ENCODE measurements at regions not wholly inside any gene's neighbourhood (a gene's known extent, or its start where the extent isn't known, plus 50 kb on each side); places are given as distances from the start of the nearest gene placed in this dataset.

GRCh38 chr4:123485601-123486000 lies 89.0 kb downstream of the SPRY1 start:
- no peaks in the 10 kb centered on the region for H3K27me3 ChIP-seq (ENCODE audit: control insufficient read depth, insufficient read depth, low read length)
- no peak overlapping the region for H3K4me2 ChIP-seq (ENCODE audit: extremely low read depth, insufficient read depth, low read length)
- H3K79me2 ChIP-seq (ENCODE audit: control insufficient read depth, insufficient read depth, low read length) = no peaks in the 10 kb centered on the region
- no peaks in the 10 kb centered on the region for H3K9me3 ChIP-seq (ENCODE audit: control insufficient read depth, insufficient read depth, low read depth, low read length)
- no peaks in the 10 kb centered on the region for H4K20me1 ChIP-seq (ENCODE audit: control insufficient read depth, extremely low read depth, insufficient read depth, low read length)
- no peak overlapping the region for H2AFZ ChIP-seq (ENCODE audit: low read length)
- DNase-seq (ENCODE audit: low read depth in 2 of 2) = no peak
- H3K4me1 ChIP-seq (ENCODE audit: control insufficient read depth, extremely low read depth, insufficient read depth, low read length) = peaks cover 2% of the 10 kb centered on the region
- no peak for TF ChIP-seq EZH2 (IDR thresholded peaks at IDR 0.05; ENCODE audit: low read length, missing control alignments)
- no peaks in the 10 kb centered on the region for H3K36me3 ChIP-seq (ENCODE audit: control insufficient read depth, insufficient read depth, low read length)
- H3K9ac ChIP-seq (ENCODE audit: insufficient read depth, low read length) = no peak overlapping the region
- H3K4me3 ChIP-seq (replicated peaks in 1 of 4; ENCODE audit: control extremely low read depth in 1 of 4, insufficient read depth in 1 of 4, low read depth in 3 of 4, low read length in 4 of 4) = no peak overlapping the region
- H3K27ac ChIP-seq (ENCODE audit: insufficient read depth, low read length) = no peak overlapping the region

GRCh38 chr4:123488916-123489315 lies 92.3 kb downstream of the SPRY1 start:
- H3K4me3 ChIP-seq (replicated peaks in 1 of 4; ENCODE audit: control extremely low read depth in 1 of 4, insufficient read depth in 1 of 4, low read depth in 3 of 4, low read length in 4 of 4) = no peak overlapping the region
- no peak overlapping the region for H3K9ac ChIP-seq (ENCODE audit: insufficient read depth, low read length)
- H3K79me2 ChIP-seq (ENCODE audit: control insufficient read depth, insufficient read depth, low read length) = no peaks in the 10 kb centered on the region
- H3K4me2 ChIP-seq (ENCODE audit: extremely low read depth, insufficient read depth, low read length) = no peak overlapping the region
- no peaks in the 10 kb centered on the region for H3K36me3 ChIP-seq (ENCODE audit: control insufficient read depth, insufficient read depth, low read length)
- DNase-seq (ENCODE audit: low read depth in 2 of 2) = peak; percentile 50 to 84
- no peaks in the 10 kb centered on the region for H3K9me3 ChIP-seq (ENCODE audit: control insufficient read depth, insufficient read depth, low read depth, low read length)
- H3K27me3 ChIP-seq (ENCODE audit: control insufficient read depth, insufficient read depth, low read length) = no peaks in the 10 kb centered on the region
- TF ChIP-seq CTCF (conservative IDR thresholded peaks at IDR 0.05 in 1 of 2, IDR thresholded peaks at IDR 0.05 in 1 of 2; ENCODE audit: low read depth in 1 of 2, low read length in 2 of 2) = no peak
- TF ChIP-seq EZH2 (IDR thresholded peaks at IDR 0.05; ENCODE audit: low read length, missing control alignments) = no peak
- H4K20me1 ChIP-seq (ENCODE audit: control insufficient read depth, extremely low read depth, insufficient read depth, low read length) = no peaks in the 10 kb centered on the region
- no peak overlapping the region for H2AFZ ChIP-seq (ENCODE audit: low read length)
- H3K27ac ChIP-seq (ENCODE audit: insufficient read depth, low read length) = no peak overlapping the region
- no peaks in the 10 kb centered on the region for H3K4me1 ChIP-seq (ENCODE audit: control insufficient read depth, extremely low read depth, insufficient read depth, low read length)

GRCh38 chr4:123495530-123495929 lies 98.9 kb downstream of the SPRY1 start:
- no peaks in the 10 kb centered on the region for H3K9me3 ChIP-seq (ENCODE audit: control insufficient read depth, insufficient read depth, low read depth, low read length)
- no peak overlapping the region for H3K4me2 ChIP-seq (ENCODE audit: extremely low read depth, insufficient read depth, low read length)
- no peaks in the 10 kb centered on the region for H3K27me3 ChIP-seq (ENCODE audit: control insufficient read depth, insufficient read depth, low read length)
- no peak overlapping the region for H3K4me3 ChIP-seq (replicated peaks in 1 of 4; ENCODE audit: control extremely low read depth in 1 of 4, insufficient read depth in 1 of 4, low read depth in 3 of 4, low read length in 4 of 4)
- TF ChIP-seq EZH2 (IDR thresholded peaks at IDR 0.05; ENCODE audit: low read length, missing control alignments) = no peak
- no peak for TF ChIP-seq CTCF (conservative IDR thresholded peaks at IDR 0.05 in 1 of 2, IDR thresholded peaks at IDR 0.05 in 1 of 2; ENCODE audit: low read depth in 1 of 2, low read length in 2 of 2)
- H3K27ac ChIP-seq (ENCODE audit: insufficient read depth, low read length) = no peak overlapping the region
- no peaks in the 10 kb centered on the region for H3K79me2 ChIP-seq (ENCODE audit: control insufficient read depth, insufficient read depth, low read length)
- no peaks in the 10 kb centered on the region for H3K4me1 ChIP-seq (ENCODE audit: control insufficient read depth, extremely low read depth, insufficient read depth, low read length)
- no peaks in the 10 kb centered on the region for H3K36me3 ChIP-seq (ENCODE audit: control insufficient read depth, insufficient read depth, low read length)
- H2AFZ ChIP-seq (ENCODE audit: low read length) = no peak overlapping the region
- no peak for DNase-seq (ENCODE audit: low read depth in 2 of 2)
- no peaks in the 10 kb centered on the region for H4K20me1 ChIP-seq (ENCODE audit: control insufficient read depth, extremely low read depth, insufficient read depth, low read length)
- no peak overlapping the region for H3K9ac ChIP-seq (ENCODE audit: insufficient read depth, low read length)

Data from fibroblast of lung (primary cell).